ENCODE measurements at regions not wholly inside any gene's neighbourhood (a gene's known extent, or its start where the extent isn't known, plus 50 kb on each side); places are given as distances from the start of the nearest gene placed in this dataset.

DNA sequence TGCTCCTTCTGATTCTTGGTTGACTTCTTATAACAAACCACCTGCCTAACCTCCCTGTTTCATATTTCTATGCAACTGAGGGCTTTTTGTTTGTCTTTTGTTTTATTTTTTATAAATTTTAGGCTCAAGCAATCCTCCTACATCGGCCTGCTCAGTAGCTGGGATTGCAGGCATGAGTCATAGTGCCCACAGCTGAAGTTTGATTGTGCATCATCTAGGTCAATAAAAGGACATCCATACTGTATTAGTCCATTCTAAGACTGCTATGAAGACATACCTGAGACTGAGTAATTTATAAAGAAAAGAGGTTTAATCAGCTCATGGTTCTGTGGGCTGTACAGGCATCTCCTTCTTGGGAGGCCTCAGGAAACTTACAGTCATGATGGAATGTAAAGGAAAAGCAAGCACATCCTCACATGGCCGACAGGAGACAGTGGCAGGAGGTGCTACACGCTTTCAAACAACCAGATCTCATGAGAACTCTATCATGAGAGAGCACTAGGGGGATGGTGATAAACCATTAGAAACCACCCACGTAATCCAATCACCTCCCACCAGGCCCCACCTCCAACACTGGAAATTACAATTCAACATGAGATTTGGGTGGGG lies 285.0 kb downstream of the SIPA1L2 start:
- TF ChIP-seq ZNF384 (IDR thresholded peaks at IDR 0.05) (no peak), FOXK2 (IDR thresholded peaks at IDR 0.05) (no peak), FOXA1 (IDR thresholded peaks at IDR 0.05) (no peak), CTBP1 (IDR thresholded peaks at IDR 0.05; ENCODE audit: borderline replicate concordance) (no peak), ELF4 (IDR thresholded peaks at IDR 0.05) (no peak), TARDBP (IDR thresholded peaks at IDR 0.05) (no peak), FOXM1 (IDR thresholded peaks at IDR 0.05; ENCODE audit: borderline replicate concordance) (no peak), BHLHE40 (IDR thresholded peaks at IDR 0.05; ENCODE audit: borderline replicate concordance) (no peak)
